ENCODE measurements at regions not wholly inside any gene's neighbourhood (a gene's known extent, or its start where the extent isn't known, plus 50 kb on each side); places are given as distances from the start of the nearest gene placed in this dataset.

DNA sequence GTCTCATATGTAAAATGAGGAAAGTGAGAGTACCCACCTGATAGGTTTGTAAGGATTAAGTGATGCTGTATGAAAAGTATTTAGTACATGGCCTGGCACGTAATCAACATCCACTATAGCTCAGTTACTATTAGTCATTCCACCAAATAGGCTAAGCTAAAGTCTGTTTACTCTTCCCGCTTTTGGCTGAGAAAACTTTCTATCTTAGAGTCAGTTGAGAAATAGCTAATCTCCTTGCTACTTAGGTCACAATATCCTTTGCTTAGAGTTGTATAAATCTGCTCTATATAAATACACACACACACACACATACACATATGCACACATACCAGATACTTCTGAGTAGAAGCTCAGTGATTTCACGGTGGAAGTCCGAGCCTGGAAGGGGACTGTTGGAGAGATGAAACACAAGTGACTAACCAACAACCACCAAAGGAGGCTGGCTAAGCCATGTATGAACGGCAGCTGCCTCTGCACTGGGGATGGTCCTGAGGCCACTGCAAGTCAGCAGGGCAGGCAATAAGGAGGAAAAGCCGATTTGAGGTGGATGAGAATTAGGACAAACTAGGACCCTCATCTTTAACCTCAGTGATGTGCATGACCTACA, 104.6 kb upstream of the EPHA4 start:
- ATAC-seq (no peak), DNase-seq (no peak)
- TF ChIP-seq, protein P1, sequence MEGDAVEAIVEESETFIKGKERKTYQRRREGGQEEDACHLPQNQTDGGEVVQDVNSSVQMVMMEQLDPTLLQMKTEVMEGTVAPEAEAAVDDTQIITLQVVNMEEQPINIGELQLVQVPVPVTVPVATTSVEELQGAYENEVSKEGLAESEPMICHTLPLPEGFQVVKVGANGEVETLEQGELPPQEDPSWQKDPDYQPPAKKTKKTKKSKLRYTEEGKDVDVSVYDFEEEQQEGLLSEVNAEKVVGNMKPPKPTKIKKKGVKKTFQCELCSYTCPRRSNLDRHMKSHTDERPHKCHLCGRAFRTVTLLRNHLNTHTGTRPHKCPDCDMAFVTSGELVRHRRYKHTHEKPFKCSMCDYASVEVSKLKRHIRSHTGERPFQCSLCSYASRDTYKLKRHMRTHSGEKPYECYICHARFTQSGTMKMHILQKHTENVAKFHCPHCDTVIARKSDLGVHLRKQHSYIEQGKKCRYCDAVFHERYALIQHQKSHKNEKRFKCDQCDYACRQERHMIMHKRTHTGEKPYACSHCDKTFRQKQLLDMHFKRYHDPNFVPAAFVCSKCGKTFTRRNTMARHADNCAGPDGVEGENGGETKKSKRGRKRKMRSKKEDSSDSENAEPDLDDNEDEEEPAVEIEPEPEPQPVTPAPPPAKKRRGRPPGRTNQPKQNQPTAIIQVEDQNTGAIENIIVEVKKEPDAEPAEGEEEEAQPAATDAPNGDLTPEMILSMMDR (IDR thresholded peaks at IDR 0.05) = no peak
- H3K36me3 ChIP-seq (ENCODE audit: low read depth) = no peaks in the 10 kb centered on the region
- H3K9me3 ChIP-seq = no peaks in the 10 kb centered on the region
- H3K4me3 ChIP-seq = no peak overlapping the region
- intact Hi-C loops (cut with DNase I, micrococcal nuclease) = no loop called here
- H3K4me1 ChIP-seq (ENCODE audit: low read depth) = no peaks in the 10 kb centered on the region

DNA sequence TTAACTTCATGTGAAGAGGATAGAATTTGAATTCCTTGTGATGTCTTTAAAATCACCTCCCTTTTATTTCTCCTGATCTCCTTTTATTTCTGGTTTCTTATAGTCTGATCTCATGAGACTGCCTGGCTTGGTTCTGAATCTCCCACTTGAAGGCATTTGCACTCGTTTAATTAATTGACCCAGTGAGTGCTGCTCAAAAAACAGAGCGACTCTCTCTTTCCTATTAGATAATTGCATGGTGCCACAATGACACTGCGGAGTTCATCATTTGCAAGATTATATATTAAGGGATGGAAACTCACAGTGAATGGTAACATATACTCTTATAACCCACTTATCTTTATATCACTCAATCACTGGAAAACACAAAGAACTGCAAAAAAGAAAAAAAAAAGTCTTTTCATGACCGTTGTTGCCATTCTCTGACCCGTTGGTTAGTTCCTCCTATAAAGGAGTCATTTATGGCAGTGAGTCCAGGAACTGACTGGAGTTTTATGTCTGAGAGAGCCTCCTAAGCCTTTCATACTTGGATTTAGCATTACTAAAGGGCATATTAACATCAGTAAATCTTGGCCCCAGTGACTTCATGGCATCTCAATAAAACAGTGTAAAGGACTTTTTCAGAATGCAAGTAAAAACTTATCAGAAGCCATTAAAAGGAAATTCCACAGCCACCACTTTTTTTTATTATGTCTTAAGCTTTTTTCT, 103.3 kb upstream of the EPHA4 start:
- intact Hi-C loops (cut with DNase I, micrococcal nuclease) = no loop called here
- TF ChIP-seq, protein P1 (IDR thresholded peaks at IDR 0.05) = no peak
- Histone ChIP-seq H3K36me3 (ENCODE audit: low read depth) (no peaks in the 10 kb centered on the region), H3K4me3 (no peak overlapping the region), H3K9me3 (no peaks in the 10 kb centered on the region), H3K4me1 (ENCODE audit: low read depth) (no peaks in the 10 kb centered on the region)
- ATAC-seq = peak; percentile 63
- no peak for DNase-seq

DNA sequence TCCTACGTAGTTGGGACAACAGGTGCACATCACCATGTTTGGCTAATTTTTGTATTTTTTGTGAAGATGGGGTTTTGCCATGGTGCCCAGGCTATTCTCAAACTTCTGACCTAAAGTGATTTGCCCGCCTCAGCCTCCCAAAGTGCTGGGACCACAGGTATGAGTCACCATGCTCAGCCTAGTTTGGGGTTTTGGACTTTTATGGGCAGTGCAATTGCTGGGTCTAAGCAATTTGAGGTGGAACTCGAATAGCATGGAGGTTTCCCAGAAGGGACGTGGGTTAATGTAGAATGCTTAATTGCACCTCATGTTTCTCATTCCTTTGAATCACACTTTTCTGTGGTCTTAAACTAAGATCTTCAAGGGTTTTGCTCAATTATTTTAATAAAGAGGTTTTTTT, 102.3 kb upstream of the EPHA4 start:
- DNase-seq = no peak
- H3K4me3 ChIP-seq = no peak overlapping the region
- TF ChIP-seq, protein P1 (IDR thresholded peaks at IDR 0.05) = no peak
- ATAC-seq = no peak
- intact Hi-C loops (cut with DNase I, micrococcal nuclease) = no loop called here
- H3K36me3 ChIP-seq (ENCODE audit: low read depth) = no peaks in the 10 kb centered on the region
- H3K9me3 ChIP-seq = no peaks in the 10 kb centered on the region
- H3K4me1 ChIP-seq (ENCODE audit: low read depth) = no peaks in the 10 kb centered on the region

DNA sequence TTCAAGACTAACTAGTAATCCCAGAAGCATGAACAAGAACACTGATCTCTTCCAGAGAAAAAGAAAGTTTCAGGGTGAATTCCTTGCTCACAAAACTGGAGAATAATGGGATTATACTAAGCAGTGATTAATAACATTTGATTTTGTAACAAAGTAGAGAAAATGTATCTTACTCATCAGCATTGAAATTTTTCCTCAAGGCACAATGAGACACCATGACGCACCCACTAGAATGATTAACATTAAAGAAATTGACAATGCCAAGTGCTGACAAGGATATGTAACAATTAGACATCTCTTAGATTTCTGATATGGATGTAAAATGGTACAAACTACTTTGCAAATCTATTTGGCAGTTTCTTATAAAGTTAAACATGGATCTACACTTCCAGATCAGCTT, 101.1 kb upstream of the EPHA4 start:
- DNase-seq (no peak), ATAC-seq (no peak)
- H3K4me1 ChIP-seq (ENCODE audit: low read depth) = no peaks in the 10 kb centered on the region
- H3K4me3 ChIP-seq = no peak overlapping the region
- intact Hi-C loops (cut with DNase I, micrococcal nuclease) = no loop called here
- TF ChIP-seq, protein P1 (IDR thresholded peaks at IDR 0.05) = no peak
- no peaks in the 10 kb centered on the region for H3K36me3 ChIP-seq (ENCODE audit: low read depth)
- H3K9me3 ChIP-seq = no peaks in the 10 kb centered on the region

DNA sequence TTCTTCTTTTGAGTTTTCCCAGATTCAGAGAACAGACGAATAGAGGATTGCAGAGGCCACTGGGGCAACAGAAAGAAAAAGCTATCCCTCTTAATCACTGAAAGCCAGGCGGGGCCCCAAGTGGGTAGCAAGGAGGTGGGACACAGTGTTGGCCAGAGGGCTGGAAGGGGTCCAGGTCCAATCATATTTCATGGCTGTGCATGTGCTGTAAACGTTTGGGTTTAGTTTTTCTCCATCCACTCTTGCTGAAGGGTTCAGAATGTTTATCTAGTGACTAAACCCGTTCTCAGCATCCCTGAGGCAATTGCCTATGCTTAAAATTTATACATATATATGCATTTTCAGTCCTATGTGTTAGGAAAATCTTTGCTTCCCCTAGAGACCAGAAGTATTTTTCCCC, 99.4 kb upstream of the EPHA4 start:
- H3K9me3 ChIP-seq = no peaks in the 10 kb centered on the region
- no peak for ATAC-seq

More for the DNA sequence above, 99.4 kb upstream of the EPHA4 start:
- Histone ChIP-seq H3K36me3 (ENCODE audit: low read depth) (no peaks in the 10 kb centered on the region), H3K4me1 (ENCODE audit: low read depth) (no peaks in the 10 kb centered on the region), H3K4me3 (no peak overlapping the region)
- TF ChIP-seq, protein P1 (IDR thresholded peaks at IDR 0.05) = no peak
- intact Hi-C loops (cut with DNase I, micrococcal nuclease) = no loop called here
- DNase-seq = no peak

Measured in mucosa of descending colon (tissue), 3 donors.